ENCODE measurements at regions not wholly inside any gene's neighbourhood (a gene's known extent, or its start where the extent isn't known, plus 50 kb on each side); places are given as distances from the start of the nearest gene placed in this dataset.

GRCh38 chr2:66968946-66969345 is 428.2 kb upstream of the ETAA1 start:
- POLR2A ChIA-PET (ENCODE audit: unreplicated experiment), result no interaction called here
- Histone ChIP-seq H3K4me1 (replicated peaks; ENCODE audit: insufficient read depth) (no peaks in the 10 kb centered on the region), H3K79me2 (ENCODE audit: low read depth) (no peaks in the 10 kb centered on the region), H3K27me3 (ENCODE audit: insufficient read depth, low read depth) (no peaks in the 10 kb centered on the region), H3K27ac (no peak overlapping the region), H3K9me2 (ENCODE audit: insufficient read depth) (no peaks in the 10 kb centered on the region), H2AFZ (no peak overlapping the region), H3F3A (ENCODE audit: insufficient read depth, low read depth) (no peaks in the 10 kb centered on the region), H3K4me3 (no peak overlapping the region), H4K20me1 (ENCODE audit: insufficient read depth) (no peaks in the 10 kb centered on the region), H3K4me2 (no peak overlapping the region), H3K36me3 (ENCODE audit: low read depth) (no peaks in the 10 kb centered on the region), H3K9me3 (ENCODE audit: insufficient read depth, low read depth) (no peaks in the 10 kb centered on the region)
- CTCF ChIA-PET, result no interaction called here
- TF ChIP-seq CTCF (conservative IDR thresholded peaks at IDR 0.05), result no peak
- no TSS peak for BruUV-seq (replicated peaks)
- DNase-seq, result no peak
- intact Hi-C loops (cut with micrococcal nuclease; ENCODE audit: unreplicated experiment), result no loop called here

GRCh38 chr2:66981074-66981473 is 416.1 kb upstream of the ETAA1 start:
- CTCF ChIA-PET, result no interaction called here

GRCh38 chr2:66982766-66983165 is 414.4 kb upstream of the ETAA1 start:
- H3K4me3 ChIP-seq, result no peak overlapping the region
- no peaks in the 10 kb centered on the region for H3K27me3 ChIP-seq (ENCODE audit: insufficient read depth, low read depth)
- no peak overlapping the region for H2AFZ ChIP-seq
- CTCF ChIA-PET, result interaction anchor here (0.7 kb wide), 1 partner anchor 363 kb away, joined by 12 read pairs; no protein-coding TSS in a partner anchor
- H3K4me2 ChIP-seq, result no peak overlapping the region
- TF ChIP-seq EZH2 (IDR thresholded peaks at IDR 0.05; ENCODE audit: low read depth) (no peak), CTCF (conservative IDR thresholded peaks at IDR 0.05) (no peak)
- no peak overlapping the region for H3K27ac ChIP-seq
- POLR2A ChIA-PET (ENCODE audit: unreplicated experiment), result no interaction called here
- H4K20me1 ChIP-seq (ENCODE audit: insufficient read depth), result no peaks in the 10 kb centered on the region
- no peaks in the 10 kb centered on the region for H3K79me2 ChIP-seq (ENCODE audit: low read depth)
- H3F3A ChIP-seq (ENCODE audit: insufficient read depth, low read depth), result no peaks in the 10 kb centered on the region
- H3K9me3 ChIP-seq (ENCODE audit: insufficient read depth, low read depth), result no peaks in the 10 kb centered on the region
- no peak for DNase-seq
- no peaks in the 10 kb centered on the region for H3K9me2 ChIP-seq (ENCODE audit: insufficient read depth)
- intact Hi-C loops (cut with micrococcal nuclease; ENCODE audit: unreplicated experiment), result no loop called here
- BruUV-seq (replicated peaks), result no TSS peak
- H3K4me1 ChIP-seq (replicated peaks; ENCODE audit: insufficient read depth), result no peaks in the 10 kb centered on the region
- no peaks in the 10 kb centered on the region for H3K36me3 ChIP-seq (ENCODE audit: low read depth)

More at GRCh38 chr2:66981074-66981473, 416.1 kb upstream of the ETAA1 start:
- Histone ChIP-seq H3K36me3 (ENCODE audit: low read depth) (no peaks in the 10 kb centered on the region), H3K4me1 (replicated peaks; ENCODE audit: insufficient read depth) (no peaks in the 10 kb centered on the region), H3F3A (ENCODE audit: insufficient read depth, low read depth) (no peaks in the 10 kb centered on the region), H3K9me2 (ENCODE audit: insufficient read depth) (0 out of 2 replicates have a peak, but pooled peaks cover 3% of the 10 kb centered on the region), H3K4me2 (no peak overlapping the region), H3K27ac (no peak overlapping the region), H3K4me3 (no peak overlapping the region), H3K79me2 (ENCODE audit: low read depth) (no peaks in the 10 kb centered on the region), H4K20me1 (ENCODE audit: insufficient read depth) (no peaks in the 10 kb centered on the region), H3K27me3 (ENCODE audit: insufficient read depth, low read depth) (no peaks in the 10 kb centered on the region), H2AFZ (no peak overlapping the region), H3K9me3 (ENCODE audit: insufficient read depth, low read depth) (no peaks in the 10 kb centered on the region)
- no TSS peak for BruUV-seq (replicated peaks)
- DNase-seq, result no peak
- POLR2A ChIA-PET (ENCODE audit: unreplicated experiment), result no interaction called here
- intact Hi-C loops (cut with micrococcal nuclease; ENCODE audit: unreplicated experiment), result no loop called here
- TF ChIP-seq EZH2 (IDR thresholded peaks at IDR 0.05; ENCODE audit: low read depth) (no peak), CTCF (conservative IDR thresholded peaks at IDR 0.05) (no peak)
